Cardiac fibroblast (primary cell): ENCODE measurements at regions not wholly inside any gene's neighbourhood (a gene's known extent, or its start where the extent isn't known, plus 50 kb on each side); places are given as distances from the start of the nearest gene placed in this dataset.

Experiments used
- DNase-seq, 2 donors: peaks; one replicate each; pipeline versions ENCODE4 v3.0.0 to v3.0.0-alpha.2; 2010; ENCODE audit warnings: low read depth in 2 of 2
- H3K4me3 ChIP-seq, 2 donors: replicated peaks in 1 of 2; 1 replicate in 1 of 2; 2 replicates in 1 of 2; pipeline ENCODE4 v1.5.1; 2011; ENCODE audit warnings: low read depth in 2 of 2, low read length in 2 of 2, mild to moderate bottlenecking in 2 of 2, moderate library complexity in 1 of 2
- TF ChIP-seq, protein P1 (sequence below): IDR thresholded peaks from one replicate; pipeline ENCODE4 v1.5.1; 2011; ENCODE audit warnings: low read depth, mild to moderate bottlenecking, low read length, inconsistent platforms

DNA sequence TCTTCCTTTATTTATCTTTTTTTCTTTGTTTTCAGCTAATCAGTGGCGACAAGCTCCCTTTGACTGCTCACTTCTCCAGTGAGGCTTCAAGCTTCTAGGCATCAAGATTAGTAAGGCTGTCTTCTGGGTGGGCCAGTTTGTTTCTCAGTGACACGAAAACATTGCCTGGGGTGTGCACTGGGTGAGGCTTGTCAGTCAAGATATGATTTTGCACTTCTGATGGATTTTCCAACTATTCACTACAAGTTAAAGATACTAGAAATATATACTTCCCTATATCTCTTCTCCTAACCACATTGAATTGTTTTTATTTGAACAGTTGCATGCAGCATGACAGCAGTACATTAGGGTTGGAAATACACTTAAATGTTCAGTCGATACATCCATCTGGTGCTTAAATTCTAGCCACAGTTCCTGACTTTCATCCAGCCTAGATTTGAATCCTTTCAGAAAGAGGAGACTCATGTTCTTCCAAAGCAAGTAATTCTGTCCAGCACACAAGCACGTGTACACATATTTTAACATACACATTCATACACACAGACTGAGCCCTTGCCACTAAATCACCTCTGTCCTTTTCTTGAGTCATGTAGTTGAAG, 275.6 kb upstream of the NOVA1 start:
- TF ChIP-seq, protein P1, sequence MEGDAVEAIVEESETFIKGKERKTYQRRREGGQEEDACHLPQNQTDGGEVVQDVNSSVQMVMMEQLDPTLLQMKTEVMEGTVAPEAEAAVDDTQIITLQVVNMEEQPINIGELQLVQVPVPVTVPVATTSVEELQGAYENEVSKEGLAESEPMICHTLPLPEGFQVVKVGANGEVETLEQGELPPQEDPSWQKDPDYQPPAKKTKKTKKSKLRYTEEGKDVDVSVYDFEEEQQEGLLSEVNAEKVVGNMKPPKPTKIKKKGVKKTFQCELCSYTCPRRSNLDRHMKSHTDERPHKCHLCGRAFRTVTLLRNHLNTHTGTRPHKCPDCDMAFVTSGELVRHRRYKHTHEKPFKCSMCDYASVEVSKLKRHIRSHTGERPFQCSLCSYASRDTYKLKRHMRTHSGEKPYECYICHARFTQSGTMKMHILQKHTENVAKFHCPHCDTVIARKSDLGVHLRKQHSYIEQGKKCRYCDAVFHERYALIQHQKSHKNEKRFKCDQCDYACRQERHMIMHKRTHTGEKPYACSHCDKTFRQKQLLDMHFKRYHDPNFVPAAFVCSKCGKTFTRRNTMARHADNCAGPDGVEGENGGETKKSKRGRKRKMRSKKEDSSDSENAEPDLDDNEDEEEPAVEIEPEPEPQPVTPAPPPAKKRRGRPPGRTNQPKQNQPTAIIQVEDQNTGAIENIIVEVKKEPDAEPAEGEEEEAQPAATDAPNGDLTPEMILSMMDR: no peak
- no peak for DNase-seq

DNA sequence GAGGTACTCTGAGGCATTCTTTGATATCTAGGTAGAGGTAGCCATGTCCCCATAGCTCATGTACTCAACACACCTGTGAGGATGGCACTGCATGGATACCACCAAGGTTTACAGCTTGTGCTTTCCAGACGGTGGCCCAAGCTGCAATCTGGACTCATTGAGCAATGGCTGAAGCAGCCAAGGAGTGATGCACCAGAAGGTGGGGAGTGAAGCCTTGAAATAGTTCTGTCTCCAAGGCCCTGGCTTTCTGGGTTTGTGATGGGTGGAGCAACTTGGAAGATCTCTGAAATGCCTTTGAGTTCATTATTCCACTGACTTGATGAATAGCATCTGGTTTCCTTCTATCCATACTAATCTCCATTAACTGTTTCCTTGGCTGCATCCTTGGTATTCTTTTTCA, 290.0 kb upstream of the NOVA1 start:
- peak in 1 of 2 donors; percentile 49 for DNase-seq
- no peak overlapping the region for H3K4me3 ChIP-seq
- TF ChIP-seq, protein P1: no peak

More for the DNA sequence above, 275.6 kb upstream of the NOVA1 start:
- H3K4me3 ChIP-seq: no peak overlapping the region

DNA sequence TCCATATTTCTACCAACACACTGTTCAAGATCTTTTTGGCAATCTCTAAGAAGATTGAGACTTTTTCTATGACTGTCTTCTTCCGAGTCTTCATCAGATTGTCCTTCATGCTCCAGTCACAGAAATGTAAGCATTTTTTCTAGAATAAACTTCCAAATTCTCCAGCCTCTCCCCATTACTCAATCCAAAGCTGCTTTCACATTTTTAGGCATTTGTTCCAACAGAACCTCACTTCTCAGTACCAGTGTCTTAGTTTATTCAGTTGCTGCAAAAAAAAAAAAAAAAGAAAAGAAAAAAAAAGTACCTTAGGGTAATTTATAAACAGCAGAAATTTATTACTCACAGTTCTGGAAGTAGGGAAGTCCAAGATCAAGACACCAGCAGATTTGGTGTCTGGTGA, 290.8 kb upstream of the NOVA1 start:
- DNase-seq: no peak
- TF ChIP-seq, protein P1: no peak
- H3K4me3 ChIP-seq: no peak overlapping the region

DNA sequence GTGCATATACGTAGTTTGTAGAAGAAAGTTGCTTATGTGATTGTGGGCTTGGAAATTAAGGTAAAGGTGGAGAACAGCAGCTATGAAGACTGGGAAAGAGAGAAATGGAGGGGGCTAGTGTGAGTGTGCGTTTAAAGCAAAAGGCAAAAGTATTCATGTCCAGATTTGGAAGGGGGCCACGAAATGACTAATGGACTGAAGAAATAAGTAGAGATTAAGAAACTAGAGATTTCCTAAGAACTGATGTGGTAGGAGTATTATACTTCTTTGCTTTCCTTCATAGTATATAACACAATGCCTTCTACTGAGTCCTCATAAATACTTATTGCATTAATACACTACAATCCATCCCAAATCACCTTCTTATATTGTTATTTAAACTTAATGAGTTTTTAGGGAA, 298.6 kb upstream of the NOVA1 start:
- DNase-seq: peak; percentile 85 to 92
- TF ChIP-seq, protein P1: no peak
- no peak overlapping the region for H3K4me3 ChIP-seq

DNA sequence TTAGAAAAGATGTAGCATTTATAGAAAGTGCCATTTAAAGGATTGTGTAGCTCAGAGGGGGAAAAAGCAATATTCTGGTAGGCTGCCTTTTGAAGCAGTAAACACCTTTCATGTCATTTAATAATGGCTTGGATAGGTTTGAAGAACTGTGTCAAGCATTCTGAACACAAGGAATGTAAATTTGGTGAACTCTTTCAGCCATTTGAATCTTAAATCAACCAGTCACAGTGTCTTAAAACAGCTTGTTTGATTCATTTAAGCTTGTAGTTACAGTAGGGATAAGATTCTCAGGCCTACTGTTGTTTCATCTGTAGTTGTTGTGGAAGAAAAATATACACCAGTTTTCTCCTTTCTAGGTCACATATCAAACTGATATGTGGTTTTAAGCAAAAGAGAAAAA, 299.4 kb upstream of the NOVA1 start:
- DNase-seq: no peak
- TF ChIP-seq, protein P1: no peak
- no peak overlapping the region for H3K4me3 ChIP-seq

GRCh38 chr14:26905229-26905628, 307.4 kb upstream of the NOVA1 start:
- TF ChIP-seq, protein P1: no peak
- DNase-seq: no peak
- H3K4me3 ChIP-seq: no peak overlapping the region

GRCh38 chr14:26913786-26914185, 316.0 kb upstream of the NOVA1 start:
- no peak overlapping the region for H3K4me3 ChIP-seq
- DNase-seq: no peak
- TF ChIP-seq, protein P1: no peak
